ENCODE measurements at regions not wholly inside any gene's neighbourhood (a gene's known extent, or its start where the extent isn't known, plus 50 kb on each side); places are given as distances from the start of the nearest gene placed in this dataset.

DNA sequence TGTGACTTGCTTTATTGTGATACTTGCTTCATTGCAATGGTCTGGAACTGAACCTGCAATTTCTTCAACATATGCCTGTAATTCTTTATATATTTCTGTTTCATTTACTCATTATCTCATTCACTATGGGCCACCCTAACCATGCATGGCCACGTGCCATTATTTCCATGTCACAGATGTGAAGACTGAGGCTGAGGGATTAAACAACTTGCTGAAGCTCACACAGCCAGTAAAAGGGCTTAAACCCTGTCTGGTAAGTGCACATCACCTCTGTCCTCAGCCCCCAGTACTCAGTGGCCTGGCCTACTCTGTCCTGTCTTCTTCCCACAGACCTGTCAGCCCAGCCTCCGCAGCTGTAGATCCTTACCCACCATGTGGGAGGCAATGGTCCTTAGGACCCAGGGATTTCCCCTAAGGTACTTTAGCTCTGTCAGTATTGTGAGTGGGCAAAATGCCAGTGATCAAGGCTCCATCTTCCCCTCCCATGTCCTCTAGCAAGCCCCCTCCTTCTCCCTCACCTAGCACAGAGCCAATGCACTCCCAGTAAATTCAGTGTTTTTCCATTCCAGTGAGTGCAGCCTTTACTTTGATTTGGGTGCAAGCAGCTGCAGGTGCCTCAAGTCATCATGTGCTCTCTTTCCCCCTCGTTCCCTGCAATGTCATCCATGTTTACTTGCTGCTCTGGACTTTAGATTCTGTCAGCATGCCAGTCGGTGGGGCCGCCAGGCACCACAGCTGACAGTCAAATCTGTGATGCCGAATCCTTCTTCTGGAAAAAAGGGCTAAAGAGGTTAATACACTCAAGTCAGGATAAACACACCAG, 228.2 kb upstream of the PROX1 start:
- no peak overlapping the region for H3K4me2 ChIP-seq (ENCODE audit: low read length)
- no peak overlapping the region for H2AFZ ChIP-seq (ENCODE audit: low read depth, low read length)
- no peaks in the 10 kb centered on the region for H3K9me3 ChIP-seq (ENCODE audit: low read length)
- no peaks in the 10 kb centered on the region for H3K27me3 ChIP-seq (ENCODE audit: insufficient read depth, low read depth, low read length)
- no peaks in the 10 kb centered on the region for H4K20me1 ChIP-seq (ENCODE audit: insufficient read depth)
- H3F3A ChIP-seq (ENCODE audit: insufficient read depth, low read length, poor library complexity, severe bottlenecking): no peaks in the 10 kb centered on the region
- no peaks in the 10 kb centered on the region for H3K9me2 ChIP-seq (ENCODE audit: insufficient read depth, low read length)
- TF ChIP-seq, protein P1, sequence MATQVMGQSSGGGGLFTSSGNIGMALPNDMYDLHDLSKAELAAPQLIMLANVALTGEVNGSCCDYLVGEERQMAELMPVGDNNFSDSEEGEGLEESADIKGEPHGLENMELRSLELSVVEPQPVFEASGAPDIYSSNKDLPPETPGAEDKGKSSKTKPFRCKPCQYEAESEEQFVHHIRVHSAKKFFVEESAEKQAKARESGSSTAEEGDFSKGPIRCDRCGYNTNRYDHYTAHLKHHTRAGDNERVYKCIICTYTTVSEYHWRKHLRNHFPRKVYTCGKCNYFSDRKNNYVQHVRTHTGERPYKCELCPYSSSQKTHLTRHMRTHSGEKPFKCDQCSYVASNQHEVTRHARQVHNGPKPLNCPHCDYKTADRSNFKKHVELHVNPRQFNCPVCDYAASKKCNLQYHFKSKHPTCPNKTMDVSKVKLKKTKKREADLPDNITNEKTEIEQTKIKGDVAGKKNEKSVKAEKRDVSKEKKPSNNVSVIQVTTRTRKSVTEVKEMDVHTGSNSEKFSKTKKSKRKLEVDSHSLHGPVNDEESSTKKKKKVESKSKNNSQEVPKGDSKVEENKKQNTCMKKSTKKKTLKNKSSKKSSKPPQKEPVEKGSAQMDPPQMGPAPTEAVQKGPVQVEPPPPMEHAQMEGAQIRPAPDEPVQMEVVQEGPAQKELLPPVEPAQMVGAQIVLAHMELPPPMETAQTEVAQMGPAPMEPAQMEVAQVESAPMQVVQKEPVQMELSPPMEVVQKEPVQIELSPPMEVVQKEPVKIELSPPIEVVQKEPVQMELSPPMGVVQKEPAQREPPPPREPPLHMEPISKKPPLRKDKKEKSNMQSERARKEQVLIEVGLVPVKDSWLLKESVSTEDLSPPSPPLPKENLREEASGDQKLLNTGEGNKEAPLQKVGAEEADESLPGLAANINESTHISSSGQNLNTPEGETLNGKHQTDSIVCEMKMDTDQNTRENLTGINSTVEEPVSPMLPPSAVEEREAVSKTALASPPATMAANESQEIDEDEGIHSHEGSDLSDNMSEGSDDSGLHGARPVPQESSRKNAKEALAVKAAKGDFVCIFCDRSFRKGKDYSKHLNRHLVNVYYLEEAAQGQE (IDR thresholded peaks at IDR 0.05; ENCODE audit: borderline replicate concordance): no peak
- TF ChIP-seq MXI1 (conservative IDR thresholded peaks at IDR 0.05; ENCODE audit: poor library complexity, severe bottlenecking): no peak
- TF ChIP-seq, protein P2, sequence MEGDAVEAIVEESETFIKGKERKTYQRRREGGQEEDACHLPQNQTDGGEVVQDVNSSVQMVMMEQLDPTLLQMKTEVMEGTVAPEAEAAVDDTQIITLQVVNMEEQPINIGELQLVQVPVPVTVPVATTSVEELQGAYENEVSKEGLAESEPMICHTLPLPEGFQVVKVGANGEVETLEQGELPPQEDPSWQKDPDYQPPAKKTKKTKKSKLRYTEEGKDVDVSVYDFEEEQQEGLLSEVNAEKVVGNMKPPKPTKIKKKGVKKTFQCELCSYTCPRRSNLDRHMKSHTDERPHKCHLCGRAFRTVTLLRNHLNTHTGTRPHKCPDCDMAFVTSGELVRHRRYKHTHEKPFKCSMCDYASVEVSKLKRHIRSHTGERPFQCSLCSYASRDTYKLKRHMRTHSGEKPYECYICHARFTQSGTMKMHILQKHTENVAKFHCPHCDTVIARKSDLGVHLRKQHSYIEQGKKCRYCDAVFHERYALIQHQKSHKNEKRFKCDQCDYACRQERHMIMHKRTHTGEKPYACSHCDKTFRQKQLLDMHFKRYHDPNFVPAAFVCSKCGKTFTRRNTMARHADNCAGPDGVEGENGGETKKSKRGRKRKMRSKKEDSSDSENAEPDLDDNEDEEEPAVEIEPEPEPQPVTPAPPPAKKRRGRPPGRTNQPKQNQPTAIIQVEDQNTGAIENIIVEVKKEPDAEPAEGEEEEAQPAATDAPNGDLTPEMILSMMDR (IDR thresholded peaks at IDR 0.05; ENCODE audit: poor library complexity, severe bottlenecking): no peak
- H3K9ac ChIP-seq (ENCODE audit: low read length): no peak overlapping the region
- H3K79me2 ChIP-seq (replicated peaks; ENCODE audit: insufficient read depth, low read length): no peaks in the 10 kb centered on the region
- H3K4me3 ChIP-seq (ENCODE audit: low read length): no peak overlapping the region
- H3K27ac ChIP-seq (ENCODE audit: low read length): no peak overlapping the region
- H3K36me3 ChIP-seq (ENCODE audit: insufficient read depth, low read length): no peaks in the 10 kb centered on the region

DNA sequence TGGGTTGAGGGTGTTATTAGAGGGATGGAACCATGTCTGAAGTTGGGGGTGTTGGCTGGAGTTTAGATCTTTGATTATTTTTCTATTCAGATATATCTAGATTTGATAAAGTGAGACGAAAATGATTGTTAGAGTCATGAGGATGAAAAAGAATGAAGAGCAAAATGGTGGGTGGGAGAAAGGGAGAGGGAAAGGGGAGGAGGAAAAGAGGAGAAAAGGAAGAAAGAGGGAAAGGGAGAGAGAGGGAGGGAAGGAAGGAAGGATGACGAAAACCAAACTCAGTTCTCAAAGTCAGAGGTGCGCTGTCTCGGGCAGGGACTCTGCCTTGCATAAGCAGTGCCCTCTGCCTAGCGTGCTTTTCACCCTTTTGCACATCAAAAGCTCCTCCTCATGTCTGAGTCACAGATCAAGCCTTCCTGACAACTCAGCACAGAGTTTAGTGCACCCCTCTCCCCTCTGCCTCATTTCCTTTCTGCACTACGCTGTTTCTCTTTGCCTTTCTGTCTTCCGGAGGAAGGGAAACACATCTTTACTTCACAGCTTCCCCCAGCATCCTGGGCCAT, 225.8 kb upstream of the PROX1 start:
- TF ChIP-seq POLR2AphosphoS5 (IDR thresholded peaks at IDR 0.05) (no peak), RAD21 (conservative IDR thresholded peaks at IDR 0.05) (no peak), EP300 (conservative IDR thresholded peaks at IDR 0.05; ENCODE audit: poor library complexity, severe bottlenecking) (no peak), SMC3 (conservative IDR thresholded peaks at IDR 0.05; ENCODE audit: poor library complexity) (no peak), TAF1 (IDR thresholded peaks at IDR 0.05; ENCODE audit: low read depth) (no peak), MXI1 (conservative IDR thresholded peaks at IDR 0.05; ENCODE audit: poor library complexity, severe bottlenecking) (no peak), EZH2 (IDR thresholded peaks at IDR 0.05; ENCODE audit: borderline replicate concordance, insufficient read depth, low read length, poor library complexity, severe bottlenecking) (no peak)
- TF ChIP-seq, protein P2 (IDR thresholded peaks at IDR 0.05; ENCODE audit: poor library complexity, severe bottlenecking): no peak
- TF ChIP-seq, protein P1 (IDR thresholded peaks at IDR 0.05; ENCODE audit: borderline replicate concordance): no peak
- no peak overlapping the region for H2AFZ ChIP-seq (ENCODE audit: low read depth, low read length)
- no peaks in the 10 kb centered on the region for H3K9me2 ChIP-seq (ENCODE audit: insufficient read depth, low read length)

More for the DNA sequence above, 225.8 kb upstream of the PROX1 start:
- Histone ChIP-seq H3K4me2 (ENCODE audit: low read length) (no peak overlapping the region), H3K4me3 (ENCODE audit: low read length) (no peak overlapping the region), H3K27me3 (ENCODE audit: insufficient read depth, low read depth, low read length) (no peaks in the 10 kb centered on the region), H3K36me3 (ENCODE audit: insufficient read depth, low read length) (no peaks in the 10 kb centered on the region), H3K9me3 (ENCODE audit: low read length) (no peaks in the 10 kb centered on the region), H3K79me2 (replicated peaks; ENCODE audit: insufficient read depth, low read length) (no peaks in the 10 kb centered on the region), H3K27ac (ENCODE audit: low read length) (no peak overlapping the region), H3K9ac (ENCODE audit: low read length) (no peak overlapping the region), H4K20me1 (ENCODE audit: insufficient read depth) (no peaks in the 10 kb centered on the region), H3F3A (ENCODE audit: insufficient read depth, low read length, poor library complexity, severe bottlenecking) (no peaks in the 10 kb centered on the region)
